ENCODE measurements at regions not wholly inside any gene's neighbourhood (a gene's known extent, or its start where the extent isn't known, plus 50 kb on each side); places are given as distances from the start of the nearest gene placed in this dataset.

DNA sequence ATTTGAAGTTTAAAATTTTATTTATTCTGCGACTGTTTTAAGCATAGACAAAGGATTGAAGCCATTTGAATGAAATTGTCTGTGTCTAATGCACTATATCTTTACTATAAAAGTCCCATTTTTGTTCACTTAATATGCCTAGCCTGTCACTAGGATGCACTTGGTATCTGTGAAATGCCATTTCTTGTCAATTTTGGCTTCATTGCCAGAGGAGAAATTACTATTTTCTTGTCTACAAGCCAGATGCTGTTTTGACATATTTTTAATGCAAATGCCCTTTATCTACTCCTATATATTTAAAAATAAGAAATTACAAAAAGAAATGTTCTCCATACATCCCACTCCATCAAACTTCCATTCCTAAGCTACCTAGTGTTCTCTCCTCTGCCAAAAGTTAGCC, 1704.5 kb upstream of the RAG2 start:
- TF ChIP-seq, protein P1, sequence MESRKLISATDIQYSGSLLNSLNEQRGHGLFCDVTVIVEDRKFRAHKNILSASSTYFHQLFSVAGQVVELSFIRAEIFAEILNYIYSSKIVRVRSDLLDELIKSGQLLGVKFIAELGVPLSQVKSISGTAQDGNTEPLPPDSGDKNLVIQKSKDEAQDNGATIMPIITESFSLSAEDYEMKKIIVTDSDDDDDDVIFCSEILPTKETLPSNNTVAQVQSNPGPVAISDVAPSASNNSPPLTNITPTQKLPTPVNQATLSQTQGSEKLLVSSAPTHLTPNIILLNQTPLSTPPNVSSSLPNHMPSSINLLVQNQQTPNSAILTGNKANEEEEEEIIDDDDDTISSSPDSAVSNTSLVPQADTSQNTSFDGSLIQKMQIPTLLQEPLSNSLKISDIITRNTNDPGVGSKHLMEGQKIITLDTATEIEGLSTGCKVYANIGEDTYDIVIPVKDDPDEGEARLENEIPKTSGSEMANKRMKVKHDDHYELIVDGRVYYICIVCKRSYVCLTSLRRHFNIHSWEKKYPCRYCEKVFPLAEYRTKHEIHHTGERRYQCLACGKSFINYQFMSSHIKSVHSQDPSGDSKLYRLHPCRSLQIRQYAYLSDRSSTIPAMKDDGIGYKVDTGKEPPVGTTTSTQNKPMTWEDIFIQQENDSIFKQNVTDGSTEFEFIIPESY (IDR thresholded peaks at IDR 0.05; ENCODE audit: extremely low read depth, insufficient replicate concordance, low read length), result no peak
- no peak for TF ChIP-seq RAD21 (IDR thresholded peaks at IDR 0.05; ENCODE audit: low read depth)
- TF ChIP-seq EZH2phosphoT487 (IDR thresholded peaks at IDR 0.05; ENCODE audit: borderline replicate concordance), result no peak
- TF ChIP-seq CTCF (IDR thresholded peaks at IDR 0.05 in 2 of 3, conservative IDR thresholded peaks at IDR 0.05 in 1 of 3; ENCODE audit: borderline replicate concordance in 1 of 3, insufficient read depth in 1 of 3, low read depth in 2 of 3, low read length in 2 of 3), result no peak
- TF ChIP-seq, protein P2, sequence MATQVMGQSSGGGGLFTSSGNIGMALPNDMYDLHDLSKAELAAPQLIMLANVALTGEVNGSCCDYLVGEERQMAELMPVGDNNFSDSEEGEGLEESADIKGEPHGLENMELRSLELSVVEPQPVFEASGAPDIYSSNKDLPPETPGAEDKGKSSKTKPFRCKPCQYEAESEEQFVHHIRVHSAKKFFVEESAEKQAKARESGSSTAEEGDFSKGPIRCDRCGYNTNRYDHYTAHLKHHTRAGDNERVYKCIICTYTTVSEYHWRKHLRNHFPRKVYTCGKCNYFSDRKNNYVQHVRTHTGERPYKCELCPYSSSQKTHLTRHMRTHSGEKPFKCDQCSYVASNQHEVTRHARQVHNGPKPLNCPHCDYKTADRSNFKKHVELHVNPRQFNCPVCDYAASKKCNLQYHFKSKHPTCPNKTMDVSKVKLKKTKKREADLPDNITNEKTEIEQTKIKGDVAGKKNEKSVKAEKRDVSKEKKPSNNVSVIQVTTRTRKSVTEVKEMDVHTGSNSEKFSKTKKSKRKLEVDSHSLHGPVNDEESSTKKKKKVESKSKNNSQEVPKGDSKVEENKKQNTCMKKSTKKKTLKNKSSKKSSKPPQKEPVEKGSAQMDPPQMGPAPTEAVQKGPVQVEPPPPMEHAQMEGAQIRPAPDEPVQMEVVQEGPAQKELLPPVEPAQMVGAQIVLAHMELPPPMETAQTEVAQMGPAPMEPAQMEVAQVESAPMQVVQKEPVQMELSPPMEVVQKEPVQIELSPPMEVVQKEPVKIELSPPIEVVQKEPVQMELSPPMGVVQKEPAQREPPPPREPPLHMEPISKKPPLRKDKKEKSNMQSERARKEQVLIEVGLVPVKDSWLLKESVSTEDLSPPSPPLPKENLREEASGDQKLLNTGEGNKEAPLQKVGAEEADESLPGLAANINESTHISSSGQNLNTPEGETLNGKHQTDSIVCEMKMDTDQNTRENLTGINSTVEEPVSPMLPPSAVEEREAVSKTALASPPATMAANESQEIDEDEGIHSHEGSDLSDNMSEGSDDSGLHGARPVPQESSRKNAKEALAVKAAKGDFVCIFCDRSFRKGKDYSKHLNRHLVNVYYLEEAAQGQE (IDR thresholded peaks at IDR 0.05; ENCODE audit: low read depth), result no peak
- TF ChIP-seq POLR2A (IDR thresholded peaks at IDR 0.05; ENCODE audit: borderline replicate concordance, extremely low read depth, insufficient read depth, insufficient read length), result no peak
- TF ChIP-seq CEBPB (IDR thresholded peaks at IDR 0.05; ENCODE audit: low read depth), result no peak
- no peak for TF ChIP-seq POLR2AphosphoS5 (IDR thresholded peaks at IDR 0.05; ENCODE audit: low read depth, low read length)
- no peak for TF ChIP-seq EGR1 (IDR thresholded peaks at IDR 0.05; ENCODE audit: low read depth)
- TF ChIP-seq, protein P3, sequence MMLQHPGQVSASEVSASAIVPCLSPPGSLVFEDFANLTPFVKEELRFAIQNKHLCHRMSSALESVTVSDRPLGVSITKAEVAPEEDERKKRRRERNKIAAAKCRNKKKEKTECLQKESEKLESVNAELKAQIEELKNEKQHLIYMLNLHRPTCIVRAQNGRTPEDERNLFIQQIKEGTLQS (IDR thresholded peaks at IDR 0.05), result no peak
